ENCODE measurements at regions not wholly inside any gene's neighbourhood (a gene's known extent, or its start where the extent isn't known, plus 50 kb on each side); places are given as distances from the start of the nearest gene placed in this dataset.

GRCh38 chr2:128727404-128727803 lies 408.7 kb upstream of the HS6ST1 start:
- DNase-seq: no peak

GRCh38 chr2:128727914-128728313 lies 409.2 kb upstream of the HS6ST1 start:
- DNase-seq: no peak

- no peak for DNase-seq
Observed at GRCh38 chr2:128729051-128729450, 410.4 kb upstream of the HS6ST1 start.

GRCh38 chr2:128731994-128732650 lies 413.5 kb upstream of the HS6ST1 start:
- no peak for DNase-seq

- DNase-seq: no peak
Observed at GRCh38 chr2:128732976-128733431, 414.3 kb upstream of the HS6ST1 start.

GRCh38 chr2:128733450-128733849 lies 414.8 kb upstream of the HS6ST1 start:
- no peak for DNase-seq

- no peak for DNase-seq
Observed at GRCh38 chr2:128734521-128735295, 416.0 kb upstream of the HS6ST1 start.

GRCh38 chr2:128735296-128735960 lies 416.8 kb upstream of the HS6ST1 start:
- DNase-seq: no peak

- DNase-seq: no peak
Observed at GRCh38 chr2:128736046-128736688, 417.5 kb upstream of the HS6ST1 start.

GRCh38 chr2:128736689-128737545 lies 418.2 kb upstream of the HS6ST1 start:
- DNase-seq: peak; percentile 93

- no peak for DNase-seq
Observed at GRCh38 chr2:128737546-128737826, 418.8 kb upstream of the HS6ST1 start.

- DNase-seq: no peak
Observed at GRCh38 chr2:128738446-128739110, 419.9 kb upstream of the HS6ST1 start.

- no peak for DNase-seq
Observed at GRCh38 chr2:128742467-128742866, 423.8 kb upstream of the HS6ST1 start.

- no peak for DNase-seq
Observed at GRCh38 chr2:128745946-128746345, 427.3 kb upstream of the HS6ST1 start.

GRCh38 chr2:128746356-128746755 lies 427.7 kb upstream of the HS6ST1 start:
- peak; percentile 71 for DNase-seq

GRCh38 chr2:128748336-128748735 lies 429.7 kb upstream of the HS6ST1 start:
- no peak for DNase-seq

- DNase-seq: no peak
Observed at GRCh38 chr2:128748835-128749605, 430.4 kb upstream of the HS6ST1 start.

GRCh38 chr2:128750328-128751165 lies 431.9 kb upstream of the HS6ST1 start:
- DNase-seq: no peak

- no peak for DNase-seq
Observed at GRCh38 chr2:128751746-128752145, 433.1 kb upstream of the HS6ST1 start.

All from tongue (tissue), 1 donor.